GM12872 (cell line): ENCODE measurements at regions not wholly inside any gene's neighbourhood (a gene's known extent, or its start where the extent isn't known, plus 50 kb on each side); places are given as distances from the start of the nearest gene placed in this dataset.

Experiments used
- CTCF ChIP-seq: IDR thresholded peaks from 3 replicates; pipeline ENCODE4 v1.5.1; 2011; ENCODE audit warnings: low read depth, mild to moderate bottlenecking, low read length, moderate library complexity; ENCODE audit not compliant: insufficient read depth

GRCh38 chr5:1651971-1652872 is 128.5 kb upstream of the LPCAT1 start:
- TF ChIP-seq CTCF, result no peak

GRCh38 chr5:1651250-1651649 is 127.5 kb upstream of the LPCAT1 start:
- no peak for TF ChIP-seq CTCF

DNA sequence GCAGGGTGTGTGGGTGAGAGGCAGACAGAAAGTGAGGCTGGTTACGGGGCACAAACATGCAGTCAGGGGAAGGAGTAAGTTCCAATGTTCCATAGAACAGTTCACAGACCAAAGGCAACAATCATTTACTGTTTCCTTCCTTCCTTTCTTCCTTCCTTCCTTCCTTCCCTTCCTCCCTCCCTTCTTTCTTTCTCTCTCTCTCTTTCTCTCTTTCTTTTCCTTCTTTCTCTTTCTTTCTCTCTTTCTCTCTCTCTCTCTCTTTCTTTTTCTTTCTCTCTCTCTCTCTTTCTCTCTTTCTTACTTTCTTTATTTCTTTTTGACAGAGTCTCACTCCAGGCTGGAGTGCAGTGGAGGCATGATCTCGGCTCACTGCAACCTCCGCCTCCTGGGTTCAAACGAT is 125.8 kb upstream of the LPCAT1 start:
- no peak for TF ChIP-seq CTCF

DNA sequence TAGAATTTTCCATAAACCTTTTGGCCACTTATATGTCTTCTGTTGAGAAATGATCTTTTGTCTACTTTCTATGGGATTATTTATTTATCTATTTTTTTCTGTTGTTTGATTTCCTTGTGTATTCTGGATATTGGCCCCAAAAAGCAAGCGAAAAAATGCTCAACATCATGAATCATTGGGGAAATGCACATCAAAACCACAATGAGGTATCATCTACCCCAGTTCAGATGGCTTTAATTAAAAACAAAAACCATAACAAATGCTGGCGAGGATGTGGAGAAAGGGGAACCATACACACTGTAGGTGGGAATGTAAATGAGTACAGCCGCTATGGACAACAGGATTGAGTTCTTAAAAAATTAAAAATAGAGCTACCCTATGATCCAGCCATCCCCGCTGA is 125.0 kb upstream of the LPCAT1 start:
- no peak for TF ChIP-seq CTCF

GRCh38 chr5:1647580-1647979 is 123.8 kb upstream of the LPCAT1 start:
- TF ChIP-seq CTCF, result no peak

GRCh38 chr5:1644810-1645571 is 121.2 kb upstream of the LPCAT1 start:
- TF ChIP-seq CTCF, result peak; percentile 94

- no peak for TF ChIP-seq CTCF
Observed at GRCh38 chr5:1643651-1644392, 120.1 kb upstream of the LPCAT1 start.
